Stimulated activated CD8-positive, alpha-beta memory T cell treated with anti-CD3 and anti-CD28 coated beads, Interleukin-15, amount 100 ng/mL, for 4 hours (primary cell): ENCODE measurements at regions not wholly inside any gene's neighbourhood (a gene's known extent, or its start where the extent isn't known, plus 50 kb on each side); places are given as distances from the start of the nearest gene placed in this dataset.

Experiments used
- DNase-seq, 2 donors: peaks; one replicate each; pipeline ENCODE4 v3.0.0-alpha.2; 2020; ENCODE audit warnings: low read depth in 2 of 2

GRCh38 chr2:43128559-43128955 is 97.8 kb downstream of the ZFP36L2 start:
- DNase-seq, result no peak

- no peak for DNase-seq
Measured at GRCh38 chr2:43127941-43128558, 98.4 kb downstream of the ZFP36L2 start.

DNA sequence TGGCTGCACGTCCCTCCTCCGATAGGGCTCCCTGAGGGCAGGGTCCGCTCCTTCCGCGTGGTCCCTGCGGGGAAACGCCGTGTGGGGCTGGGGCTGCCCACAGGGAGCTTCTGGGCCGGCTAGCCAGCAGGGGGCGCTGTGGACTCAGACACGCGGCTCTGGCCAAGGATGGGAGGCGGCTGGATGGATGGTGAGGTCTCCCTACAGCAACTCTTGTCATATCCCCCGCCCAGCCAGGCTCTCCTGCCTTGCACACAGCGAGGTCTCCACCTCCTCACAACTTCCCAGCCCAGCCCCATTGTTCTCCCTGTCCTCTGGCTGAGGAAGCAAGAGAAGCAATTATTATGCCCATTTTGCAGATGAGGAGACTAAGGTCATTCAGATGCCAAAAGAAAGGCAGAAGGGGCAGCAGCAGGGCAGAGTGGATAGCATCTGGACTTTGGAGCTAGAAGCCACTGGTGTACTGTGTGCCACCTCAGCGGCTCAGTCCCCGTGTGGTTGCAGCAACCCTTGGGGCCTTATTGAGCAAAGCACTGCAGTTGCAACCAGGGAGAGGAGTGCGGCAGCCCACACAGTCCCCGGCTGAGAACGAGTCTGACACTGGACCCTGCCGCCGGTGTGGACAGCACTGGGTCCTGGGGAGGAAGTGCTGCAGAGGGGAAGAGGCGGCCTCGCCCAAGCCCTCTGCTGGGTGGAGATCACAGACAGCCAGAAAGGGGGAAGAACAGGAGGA is 99.0 kb downstream of the ZFP36L2 start:
- DNase-seq, result peak; percentile 61 to 73

DNA sequence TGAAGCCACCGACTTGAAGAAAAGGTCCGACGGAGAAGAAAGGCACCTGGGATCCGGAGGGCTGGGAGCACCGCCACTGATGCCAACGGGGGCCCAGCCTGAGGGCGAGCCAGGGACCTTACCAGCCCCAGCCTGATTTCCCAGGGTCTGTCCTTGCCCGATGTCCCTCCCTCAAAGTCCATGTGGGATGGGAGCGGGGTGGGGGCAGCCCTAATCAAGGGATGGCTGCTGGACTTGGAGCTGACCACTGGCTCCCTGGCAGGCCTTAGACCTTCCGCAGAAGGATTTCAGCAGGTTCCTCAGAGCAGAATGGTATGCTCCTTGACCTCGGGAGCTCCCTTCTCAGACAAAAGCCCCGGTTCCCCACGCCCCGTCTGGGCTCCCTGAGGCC is 99.6 kb downstream of the ZFP36L2 start:
- no peak for DNase-seq

- no peak for DNase-seq
Measured at GRCh38 chr2:43125090-43125998, 101.1 kb downstream of the ZFP36L2 start.

DNA sequence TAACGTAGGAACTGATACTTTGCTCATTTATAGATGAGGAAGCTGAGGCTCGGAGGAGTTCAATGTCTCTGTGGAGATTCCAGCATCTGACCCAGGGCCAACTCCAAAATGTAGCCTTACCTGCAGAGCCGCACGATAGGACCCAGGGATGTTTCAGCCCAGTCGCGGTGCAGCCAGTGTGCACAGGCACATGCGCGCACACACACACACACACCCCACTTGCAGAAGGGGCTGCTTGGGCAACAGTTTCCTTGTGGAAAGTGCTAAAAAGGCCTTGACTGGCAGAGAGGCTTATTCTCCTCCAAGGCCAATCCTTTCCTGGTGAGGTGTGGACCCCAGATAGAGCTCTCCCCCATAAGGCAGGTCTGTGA is 101.7 kb downstream of the ZFP36L2 start:
- DNase-seq, result no peak

DNA sequence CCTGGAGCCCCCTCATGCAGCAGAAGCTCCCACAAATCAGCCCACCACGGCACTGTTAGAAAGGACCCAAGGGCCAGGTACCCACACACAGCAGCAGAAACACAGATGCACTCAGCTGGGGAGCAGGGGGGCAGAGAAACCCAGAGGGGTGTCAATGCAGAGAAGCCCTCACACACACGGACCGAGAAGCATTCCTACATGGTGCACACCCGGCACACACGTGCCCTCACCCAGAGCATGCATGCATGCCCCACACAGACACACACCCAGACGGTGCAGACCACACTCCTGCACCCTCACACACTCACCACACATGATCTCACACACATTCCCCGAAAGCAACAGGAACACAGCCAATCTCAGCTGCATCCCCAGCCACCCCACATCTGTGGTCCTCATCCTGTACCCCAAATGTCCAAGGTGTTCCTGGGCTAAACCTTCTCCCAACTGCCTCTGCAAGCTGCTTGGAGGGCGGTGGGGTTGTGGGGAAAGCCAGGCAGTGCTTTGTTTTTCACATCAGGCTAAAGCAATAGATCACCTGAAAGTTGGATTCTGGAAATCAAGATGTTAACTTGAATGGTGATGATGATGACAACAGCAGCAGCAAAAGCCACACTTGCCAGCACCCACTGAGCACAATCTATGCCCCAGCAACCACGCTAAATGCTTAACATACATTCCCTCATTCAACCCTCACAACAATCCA is 102.3 kb downstream of the ZFP36L2 start:
- no peak for DNase-seq

- no peak for DNase-seq
Measured at GRCh38 chr2:43123486-43123885, 102.9 kb downstream of the ZFP36L2 start.

DNA sequence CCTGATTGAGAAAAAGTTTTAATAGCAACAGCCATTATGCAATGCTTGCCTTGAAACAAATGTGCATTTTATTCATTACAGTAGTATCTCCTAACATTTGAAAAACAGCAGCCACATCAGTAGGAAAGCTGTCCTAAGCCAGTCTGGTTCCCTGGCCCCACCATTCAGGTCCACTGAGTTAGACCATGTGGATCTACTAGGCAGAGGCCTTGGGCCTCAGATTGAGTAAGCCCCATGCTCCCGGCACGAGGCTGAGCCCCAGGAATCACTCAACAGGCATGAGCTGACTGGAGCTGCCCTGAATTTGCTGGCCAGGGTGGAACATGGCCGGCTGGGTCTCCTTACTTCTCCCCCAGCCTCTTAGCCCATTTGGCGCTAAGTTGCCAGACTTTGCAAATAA is 103.4 kb downstream of the ZFP36L2 start:
- no peak for DNase-seq

- no peak for DNase-seq
Measured at GRCh38 chr2:43121580-43122314, 104.7 kb downstream of the ZFP36L2 start.

DNA sequence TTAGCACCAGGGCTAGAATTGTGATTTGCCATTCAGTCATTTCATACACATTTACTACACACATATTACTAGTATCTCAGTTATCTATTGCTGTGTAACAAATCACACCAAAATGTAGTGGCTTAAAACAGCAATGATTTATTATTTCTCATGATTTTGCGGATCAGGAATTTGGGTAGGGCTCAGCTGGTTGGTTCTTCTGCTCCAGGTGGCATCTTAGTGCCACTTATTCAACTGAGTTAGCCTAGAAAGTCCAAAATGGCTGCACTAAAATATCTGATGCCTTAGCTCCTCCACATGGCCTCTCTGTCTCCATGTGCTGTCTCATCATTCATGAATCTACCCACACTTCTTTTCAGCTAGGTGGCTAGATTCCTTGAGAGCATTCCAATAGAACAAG is 107.1 kb downstream of the ZFP36L2 start:
- no peak for DNase-seq

- DNase-seq, result no peak
Measured at GRCh38 chr2:43117521-43118143, 108.8 kb downstream of the ZFP36L2 start.

- no peak for DNase-seq
Measured at GRCh38 chr2:43116988-43117387, 109.4 kb downstream of the ZFP36L2 start.

DNA sequence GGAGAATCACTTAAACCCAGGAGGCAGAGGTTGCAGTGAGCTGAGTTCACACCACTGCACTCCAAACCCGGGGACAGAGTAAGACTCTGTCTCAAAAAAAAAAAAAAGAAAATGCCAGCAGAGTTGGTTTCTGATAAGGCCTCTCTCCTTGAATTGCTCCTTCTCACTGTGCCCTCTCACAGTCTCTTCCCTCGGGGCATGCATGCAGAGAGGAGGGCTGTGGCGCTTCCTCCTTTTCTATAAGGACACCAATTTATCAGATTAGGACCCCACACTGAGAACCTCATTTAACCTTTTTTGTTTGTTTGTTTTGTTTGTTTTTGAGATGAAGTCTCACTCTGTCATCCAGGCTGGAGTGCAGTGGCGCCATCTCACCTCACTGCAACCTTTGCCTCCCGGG is 110.5 kb downstream of the ZFP36L2 start:
- DNase-seq, result no peak

DNA sequence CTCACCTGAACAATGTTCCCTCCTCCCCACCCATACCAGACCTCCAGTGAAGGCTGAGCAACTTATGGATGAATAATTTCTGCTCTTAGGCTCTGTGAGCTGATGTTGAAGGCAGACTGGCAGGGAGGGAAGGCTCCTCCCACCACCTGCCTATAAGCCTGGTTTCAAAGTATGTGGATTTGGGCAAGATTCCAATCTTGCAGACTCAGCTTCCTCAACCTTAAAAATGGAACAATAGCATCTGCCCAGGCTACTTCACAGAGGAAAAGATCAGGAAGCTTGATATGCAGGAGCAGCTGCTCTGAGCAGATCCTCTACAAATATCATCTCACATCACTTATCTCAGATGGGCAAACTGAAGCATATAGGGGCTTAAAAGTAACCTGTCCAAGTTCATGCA is 112.2 kb downstream of the ZFP36L2 start:
- DNase-seq, result no peak

DNA sequence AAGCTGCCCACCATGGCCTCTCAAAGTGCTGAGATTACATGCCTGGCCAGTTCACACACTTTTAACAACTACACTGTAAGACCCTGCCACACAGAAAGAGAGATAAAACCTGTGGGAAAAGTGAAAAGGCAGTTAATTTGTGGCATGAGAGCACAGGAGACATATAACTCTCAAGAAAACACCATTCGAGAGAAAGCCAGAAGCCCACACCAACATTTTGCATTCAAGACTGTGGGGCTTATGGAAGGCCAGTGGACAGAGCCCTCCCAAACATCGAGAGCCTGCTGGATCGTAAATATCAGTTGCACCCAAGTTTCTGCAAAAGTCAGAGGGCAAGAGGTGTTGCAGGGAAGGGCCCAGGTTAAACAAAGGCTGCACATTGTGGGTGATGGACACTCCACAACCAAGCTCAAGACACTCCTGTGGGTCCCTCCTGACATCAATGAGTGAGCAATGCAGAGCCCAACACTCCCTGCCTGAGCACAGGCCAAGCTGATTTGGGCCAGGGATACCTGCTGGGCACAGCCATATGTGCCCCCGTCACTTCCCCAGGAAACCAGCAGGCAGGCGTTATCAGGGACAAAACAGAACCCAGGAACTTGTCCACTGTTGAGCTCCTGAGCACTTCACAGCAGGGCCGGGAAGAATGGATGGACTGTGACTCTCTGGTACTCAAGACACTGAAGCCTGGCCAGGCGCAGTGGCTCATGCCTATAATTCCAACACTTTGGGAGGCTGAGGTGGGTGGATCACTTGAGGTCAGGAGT is 114.4 kb downstream of the ZFP36L2 start:
- no peak for DNase-seq

- no peak for DNase-seq
Measured at GRCh38 chr2:43110442-43110871, 115.9 kb downstream of the ZFP36L2 start.

- no peak for DNase-seq
Measured at GRCh38 chr2:43109261-43109743, 117.1 kb downstream of the ZFP36L2 start.

GRCh38 chr2:43107679-43108078 is 118.7 kb downstream of the ZFP36L2 start:
- no peak for DNase-seq
